CD14-positive monocyte (primary cell): ENCODE measurements at regions not wholly inside any gene's neighbourhood (a gene's known extent, or its start where the extent isn't known, plus 50 kb on each side); places are given as distances from the start of the nearest gene placed in this dataset.
"Not testable (repeated sequence)": the region's sequence is repeated elsewhere in the genome, so short reads cannot be mapped to it uniquely, and the experiment has no call there.

Source experiments
- DNase-seq, 3 donors: peaks; one replicate each; pipeline ENCODE4 v3.0.0-alpha.2; 2011 to 2022
- H2AFZ ChIP-seq: 2 replicates; pipeline ENCODE4 v1.6.0; 2012; ENCODE audit warnings: mild to moderate bottlenecking, low read depth, low read length, inconsistent platforms; ENCODE audit not compliant: insufficient read depth, poor library complexity, severe bottlenecking
- H3K27ac ChIP-seq, 2 donors: 1 replicate in 1 of 2; 2 replicates in 1 of 2; pipeline ENCODE4 v1.5.1; 2012 to 2013; ENCODE audit warnings: low read length in 2 of 2, control low read depth in 1 of 2, inconsistent platforms in 1 of 2, low read depth in 1 of 2, mild to moderate bottlenecking in 1 of 2
- H3K27me3 ChIP-seq, 2 donors: one replicate each; pipeline versions ENCODE4 v1.6.0 to v1.6.1; 2011 to 2013; ENCODE audit warnings: low read length in 2 of 2; ENCODE audit not compliant: control insufficient read depth in 2 of 2, insufficient read depth in 2 of 2
- H3K36me3 ChIP-seq, 2 donors: replicated peaks in 1 of 2; 1 replicate in 1 of 2; 2 replicates in 1 of 2; pipeline versions ENCODE4 v1.5.1 to v1.6.1; 2012 to 2013; ENCODE audit warnings: low read length in 2 of 2, control low read depth in 1 of 2, inconsistent platforms in 1 of 2, mild to moderate bottlenecking in 1 of 2; ENCODE audit not compliant: insufficient read depth in 2 of 2, control insufficient read depth in 1 of 2
- H3K4me1 ChIP-seq, 2 donors: 1 replicate in 1 of 2; 2 replicates in 1 of 2; pipeline versions ENCODE4 v1.5.1 to v1.6.1; 2012 to 2013; ENCODE audit warnings: low read length in 2 of 2, control low read depth in 1 of 2, inconsistent platforms in 1 of 2, mild to moderate bottlenecking in 1 of 2, moderate library complexity in 1 of 2; ENCODE audit not compliant: insufficient read depth in 2 of 2, control insufficient read depth in 1 of 2
- H3K4me2 ChIP-seq: replicated peaks from 2 replicates; pipeline ENCODE3; 2012; ENCODE audit warnings: low read length, moderate library complexity, mild to moderate bottlenecking; ENCODE audit not compliant: poor library complexity, severe bottlenecking; ENCODE audit errors: extremely low read depth
- H3K4me3 ChIP-seq, 3 experiments: fragments of 200-600 bp in 1 of 3; sonication (generic) in 1 of 3; replicated peaks in 1 of 3; 1 replicate in 2 of 3; 2 replicates in 1 of 3; pipeline ENCODE4 v1.5.1; 2011 to 2013; ENCODE audit warnings: low read length in 3 of 3, mild to moderate bottlenecking in 3 of 3, control low read depth in 2 of 3, low read depth in 2 of 3, inconsistent platforms in 1 of 3, moderate library complexity in 1 of 3
- H3K79me2 ChIP-seq: 2 replicates; pipeline ENCODE4 v1.6.0; 2012; ENCODE audit warnings: mild to moderate bottlenecking, control low read depth, inconsistent platforms, low read length, moderate library complexity; ENCODE audit not compliant: insufficient read depth
- H3K9ac ChIP-seq: 2 replicates; pipeline ENCODE4 v1.6.0; 2017; ENCODE audit warnings: low read length, mild to moderate bottlenecking; ENCODE audit not compliant: insufficient read depth, poor library complexity, severe bottlenecking
- H3K9me3 ChIP-seq, 2 donors: replicated peaks in 1 of 2; 1 replicate in 1 of 2; 2 replicates in 1 of 2; pipeline versions ENCODE4 v1.5.1 to v1.6.1; 2012 to 2013; ENCODE audit warnings: low read length in 2 of 2, control low read depth in 1 of 2; ENCODE audit not compliant: control insufficient read depth in 1 of 2, insufficient read depth in 1 of 2
- H4K20me1 ChIP-seq: 2 replicates; pipeline ENCODE4 v1.6.0; 2012; ENCODE audit warnings: mild to moderate bottlenecking, low read length, control low read depth, moderate library complexity; ENCODE audit not compliant: insufficient read depth
- H3K27ac Mint-ChIP-seq, 7 donors: one replicate each; pipeline ENCODE4 v1.8.0; 2020; ENCODE audit warnings: mild to moderate bottlenecking in 7 of 7, mixed read lengths in 7 of 7, moderate library complexity in 6 of 7, inconsistent platforms in 2 of 7
- H3K27me3 Mint-ChIP-seq, 3 donors: one replicate each; pipeline ENCODE4 v1.8.0; 2021 to 2022; ENCODE audit warnings: low read depth in 3 of 3, mild to moderate bottlenecking in 3 of 3, mixed read lengths in 3 of 3, moderate library complexity in 3 of 3, inconsistent platforms in 1 of 3
- H3K36me3 Mint-ChIP-seq, 2 donors: one replicate each; pipeline ENCODE4 v1.8.0; 2020; ENCODE audit warnings: mixed read lengths in 2 of 2, inconsistent platforms in 1 of 2, mild to moderate bottlenecking in 1 of 2
- H3K4me1 Mint-ChIP-seq: one replicate; pipeline ENCODE4 v1.8.0; 2020; ENCODE audit warnings: mild to moderate bottlenecking, mixed read lengths
- H3K4me3 Mint-ChIP-seq, 2 donors: one replicate each; pipeline ENCODE4 v1.8.0; 2020; ENCODE audit warnings: mild to moderate bottlenecking in 2 of 2, mixed read lengths in 2 of 2, moderate library complexity in 1 of 2
- H3K9me3 Mint-ChIP-seq, 7 donors: one replicate each; pipeline ENCODE4 v1.8.0; 2020 to 2022; ENCODE audit warnings: mixed read lengths in 7 of 7, mild to moderate bottlenecking in 6 of 7, moderate library complexity in 6 of 7, inconsistent platforms in 2 of 7
- CTCF ChIP-seq: fragments of 200-600 bp; IDR thresholded peaks from one replicate; pipeline ENCODE4 v1.8.0; 2022; ENCODE audit warnings: antibody characterized with exemption, mild to moderate bottlenecking
- WGBS: methylation state at CpG from one replicate; pipeline ENCODE4 v1.1.5; 2013; ENCODE audit warnings: missing lambda C conversion rate; ENCODE audit not compliant: insufficient coverage; 5-methylcytosine and 5-hydroxymethylcytosine counted together
- intact Hi-C, 2 donors: fragments of 100-400 bp; cut with micrococcal nuclease; formaldehyde crosslinking; loops; one replicate each; pipeline versions ENCODE4 v1.15.0 to v1.15.1; 2023

DNA sequence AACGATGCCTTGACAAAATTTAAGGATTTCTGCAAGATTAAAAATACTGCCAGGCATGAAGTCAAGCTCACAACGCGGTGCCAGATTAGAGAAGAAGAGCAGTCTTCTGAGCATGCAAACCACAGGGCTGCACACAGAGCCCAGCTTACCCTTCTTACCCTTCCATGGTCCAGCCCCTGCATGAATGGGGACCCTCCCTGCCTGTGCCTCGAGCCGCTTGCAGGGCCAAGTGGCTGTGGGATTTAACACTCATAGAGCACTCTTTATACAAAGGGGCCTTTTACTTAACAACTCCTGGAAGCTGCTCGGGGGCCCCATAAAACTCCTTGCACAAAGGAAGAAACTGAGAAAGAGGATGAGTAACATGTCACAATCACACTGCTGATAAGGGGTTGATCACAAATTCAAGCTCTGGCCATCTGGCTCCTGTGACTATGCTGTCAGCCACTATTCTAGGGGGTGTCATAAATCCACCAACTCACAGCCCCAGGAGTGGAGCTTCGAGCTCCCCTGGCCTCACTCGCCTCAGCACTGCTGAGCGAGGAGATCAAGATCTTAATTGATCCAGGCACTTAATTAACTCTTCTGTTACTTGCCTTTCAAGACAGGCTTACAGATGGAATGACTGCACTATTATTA, 514.8 kb downstream of the TNS3 start:
- no peak overlapping the region for H3K27ac ChIP-seq
- no peaks in the 10 kb centered on the region for H3K27me3 ChIP-seq
- intact Hi-C loops = no loop called here
- no peaks in the 10 kb centered on the region for H3K36me3 ChIP-seq
- no peak overlapping the region for H3K4me2 ChIP-seq
- peaks cover 0 to 2% of the 10 kb centered on the region in 2 donors for H3K9me3 ChIP-seq
- Mint-ChIP-seq H3K27me3 (peaks cover 2 to 5% (median 3%) of the 10 kb centered on the region in 3 donors), H3K9me3 (peaks cover 0 to 3% (median 0%) of the 10 kb centered on the region in 7 donors), H3K4me3 (no peak overlapping the region), H3K4me1 (no peaks in the 10 kb centered on the region), H3K36me3 (no peaks in the 10 kb centered on the region), H3K27ac (no peak overlapping the region)
- no peak overlapping the region for H3K9ac ChIP-seq
- H3K4me1 ChIP-seq = no peaks in the 10 kb centered on the region
- TF ChIP-seq CTCF = no peak
- no peak overlapping the region for H3K4me3 ChIP-seq
- WGBS = 90% methylated on average over 6 of the region's 9 CpGs
- DNase-seq = no peak
- H2AFZ ChIP-seq = no peak overlapping the region
- H3K79me2 ChIP-seq = no peaks in the 10 kb centered on the region
- no peaks in the 10 kb centered on the region for H4K20me1 ChIP-seq

DNA sequence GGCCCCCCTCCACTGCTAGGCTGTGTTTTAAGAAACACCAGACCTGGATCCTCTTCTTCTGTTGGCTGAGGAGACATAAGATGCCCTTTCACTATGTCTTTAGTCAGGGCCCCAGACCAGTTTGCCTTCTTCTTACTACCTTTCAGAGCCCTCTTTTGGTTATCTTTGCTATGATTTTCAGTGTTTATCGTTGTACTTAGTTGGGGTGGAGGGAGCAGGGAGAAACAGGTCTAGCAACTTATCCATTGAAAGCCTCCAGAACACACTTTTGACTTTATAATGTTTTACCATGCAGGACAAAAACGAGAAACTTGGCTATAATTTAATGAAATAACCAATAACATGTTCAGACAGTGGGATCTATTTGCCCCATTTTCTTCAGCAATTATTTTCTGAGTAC, 525.2 kb downstream of the TNS3 start:
- H3K4me1 Mint-ChIP-seq = no peaks in the 10 kb centered on the region
- H3K4me2 ChIP-seq = no peak overlapping the region
- peaks cover 18 to 20% of the 10 kb centered on the region in 2 donors for H3K27me3 ChIP-seq
- no peak for DNase-seq
- H3K9ac ChIP-seq = no peak overlapping the region
- no peak overlapping the region for H2AFZ ChIP-seq
- H3K79me2 ChIP-seq = no peaks in the 10 kb centered on the region
- no peaks in the 10 kb centered on the region for H4K20me1 ChIP-seq
- no CpG with 5 or more reads among the region's 2 CpGs for WGBS
- peaks cover 3 to 12% (median 9%) of the 10 kb centered on the region in 7 donors for H3K9me3 Mint-ChIP-seq
- no peak overlapping the region for H3K4me3 Mint-ChIP-seq
- H3K27ac Mint-ChIP-seq = no peak overlapping the region
- H3K4me1 ChIP-seq = no peaks in the 10 kb centered on the region
- H3K4me3 ChIP-seq = no peak overlapping the region
- peaks cover 9 to 21% (median 13%) of the 10 kb centered on the region in 3 donors for H3K27me3 Mint-ChIP-seq
- H3K36me3 ChIP-seq = no peaks in the 10 kb centered on the region
- H3K27ac ChIP-seq = no peak overlapping the region
- H3K36me3 Mint-ChIP-seq = no peaks in the 10 kb centered on the region
- intact Hi-C loops = no loop called here
- H3K9me3 ChIP-seq = peaks cover 0 to 5% of the 10 kb centered on the region in 2 donors
- no peak for TF ChIP-seq CTCF

- H3K27ac Mint-ChIP-seq, H4K20me1 ChIP-seq, H3K9ac ChIP-seq, H3K4me3 Mint-ChIP-seq, H3K4me1 ChIP-seq, H2AFZ ChIP-seq, H3K36me3 ChIP-seq, H3K4me2 ChIP-seq, H3K4me1 Mint-ChIP-seq, H3K36me3 Mint-ChIP-seq, H3K9me3 ChIP-seq, H3K27ac ChIP-seq, DNase-seq, H3K4me3 ChIP-seq, intact Hi-C loops, H3K79me2 ChIP-seq: not testable (repeated sequence)
- peaks cover 12 to 26% (median 14%) of the 10 kb centered on the region in 3 donors for H3K27me3 Mint-ChIP-seq
- WGBS = 41% methylated on average over 70 of the region's 70 CpGs
- peaks cover 22 to 24% of the 10 kb centered on the region in 2 donors for H3K27me3 ChIP-seq
- H3K9me3 Mint-ChIP-seq = peaks cover 3 to 13% (median 11%) of the 10 kb centered on the region in 7 donors
Observed at GRCh38 chr7:47052541-47053208, 529.2 kb downstream of the TNS3 start.
